GM23338 (cell line): ENCODE measurements at regions not wholly inside any gene's neighbourhood (a gene's known extent, or its start where the extent isn't known, plus 50 kb on each side); places are given as distances from the start of the nearest gene placed in this dataset.

Source experiments
- CTCF ChIP-seq, 2 experiments: fragments of 200-600 bp in 1 of 2; sonication (generic) in 1 of 2; conservative IDR thresholded peaks; 2 replicates each; pipeline versions ENCODE4 v1.5.1 to v1.6.1; 2016 to 2017; ENCODE audit warnings: antibody characterized with exemption in 2 of 2, low read depth in 2 of 2, mild to moderate bottlenecking in 2 of 2, moderate library complexity in 1 of 2
- EZH2 ChIP-seq: fragments of 200-600 bp; sonication (generic); IDR thresholded peaks from one replicate; pipeline ENCODE4 v1.8.0; 2017; ENCODE audit warnings: antibody characterized with exemption, mild to moderate bottlenecking, low read depth; ENCODE audit not compliant: unreplicated experiment
- NANOG ChIP-seq: IDR thresholded peaks from 2 replicates; pipeline ENCODE4 v1.6.1; 2016; ENCODE audit warnings: antibody characterized with exemption, borderline replicate concordance
- STAT1 ChIP-seq: IDR thresholded peaks from one replicate; pipeline ENCODE4 v1.6.1; 2016; ENCODE audit warnings: antibody characterized with exemption; ENCODE audit not compliant: unreplicated experiment

- TF ChIP-seq CTCF (conservative IDR thresholded peaks at IDR 0.05; ENCODE audit: low read depth in 2 of 2), result no peak
- TF ChIP-seq EZH2, result no peak
- no peak for TF ChIP-seq NANOG
- TF ChIP-seq STAT1, result no peak
Observed at GRCh38 chr13:34276764-34277163, 458.8 kb downstream of the RFC3 start.
